ENCODE measurements at regions not wholly inside any gene's neighbourhood (a gene's known extent, or its start where the extent isn't known, plus 50 kb on each side); places are given as distances from the start of the nearest gene placed in this dataset.

DNA sequence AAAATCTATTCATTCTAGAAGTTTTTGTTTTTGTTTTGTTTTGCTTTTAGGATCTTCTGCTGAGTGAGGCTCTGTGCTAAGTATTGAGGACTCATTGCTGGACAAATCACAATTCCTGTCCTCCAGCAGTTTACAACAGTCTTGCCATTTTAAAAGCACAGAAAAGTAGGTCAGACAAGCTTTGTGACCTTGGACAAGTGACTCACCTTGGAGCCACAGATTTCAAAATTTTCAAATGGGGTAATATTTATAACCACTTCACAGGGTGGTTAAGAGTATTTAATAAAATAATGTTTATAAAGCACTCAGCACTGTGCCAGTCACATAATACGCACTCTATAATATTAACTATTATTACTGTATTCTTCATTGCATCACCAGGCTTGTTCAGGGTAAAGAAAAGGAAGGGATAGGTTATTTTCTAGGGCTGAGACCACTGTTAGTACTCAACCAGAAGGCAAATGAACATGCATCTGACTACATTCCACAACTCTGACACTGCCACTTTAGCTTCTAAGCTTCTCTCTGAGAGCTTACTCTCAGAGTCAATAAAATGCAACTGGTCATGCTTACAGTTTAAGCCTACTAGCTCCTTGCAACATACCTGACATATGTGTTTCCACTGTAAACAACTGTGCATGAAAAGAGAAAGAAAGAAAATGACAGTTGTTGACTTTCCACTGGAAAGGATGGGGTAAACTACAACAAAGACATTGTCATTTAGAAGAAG is 63.2 kb upstream of the FIBIN start:
- 0 to 92% (median 44%) methylated on average over 1 of the region's 1 CpG for whole genome bisulfite sequencing, 5 donors
- Histone ChIP-seq H3K4me1 (no peaks in the 10 kb centered on the region), H3K4me3 (no peak overlapping the region), H3K36me3 (no peaks in the 10 kb centered on the region), H3K27ac (no peak overlapping the region), H3K9me3 (peaks cover 0 to 39% (median 18%) of the 10 kb centered on the region in 8 donors), H3K27me3 (replicated peaks in 1 of 7) (no peaks in the 10 kb centered on the region)
- intact Hi-C loops (cut with DNase I; ENCODE audit: low total_unique reads), result no loop called here
- TF ChIP-seq, protein P1, sequence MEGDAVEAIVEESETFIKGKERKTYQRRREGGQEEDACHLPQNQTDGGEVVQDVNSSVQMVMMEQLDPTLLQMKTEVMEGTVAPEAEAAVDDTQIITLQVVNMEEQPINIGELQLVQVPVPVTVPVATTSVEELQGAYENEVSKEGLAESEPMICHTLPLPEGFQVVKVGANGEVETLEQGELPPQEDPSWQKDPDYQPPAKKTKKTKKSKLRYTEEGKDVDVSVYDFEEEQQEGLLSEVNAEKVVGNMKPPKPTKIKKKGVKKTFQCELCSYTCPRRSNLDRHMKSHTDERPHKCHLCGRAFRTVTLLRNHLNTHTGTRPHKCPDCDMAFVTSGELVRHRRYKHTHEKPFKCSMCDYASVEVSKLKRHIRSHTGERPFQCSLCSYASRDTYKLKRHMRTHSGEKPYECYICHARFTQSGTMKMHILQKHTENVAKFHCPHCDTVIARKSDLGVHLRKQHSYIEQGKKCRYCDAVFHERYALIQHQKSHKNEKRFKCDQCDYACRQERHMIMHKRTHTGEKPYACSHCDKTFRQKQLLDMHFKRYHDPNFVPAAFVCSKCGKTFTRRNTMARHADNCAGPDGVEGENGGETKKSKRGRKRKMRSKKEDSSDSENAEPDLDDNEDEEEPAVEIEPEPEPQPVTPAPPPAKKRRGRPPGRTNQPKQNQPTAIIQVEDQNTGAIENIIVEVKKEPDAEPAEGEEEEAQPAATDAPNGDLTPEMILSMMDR (IDR thresholded peaks at IDR 0.05 in 8 of 11, conservative IDR thresholded peaks at IDR 0.05 in 3 of 11), result no peak
- no peak for TF ChIP-seq POLR2AphosphoS5 (IDR thresholded peaks at IDR 0.05)
- no peak for TF ChIP-seq POLR2A (IDR thresholded peaks at IDR 0.05)
- DNase-seq, result no peak

DNA sequence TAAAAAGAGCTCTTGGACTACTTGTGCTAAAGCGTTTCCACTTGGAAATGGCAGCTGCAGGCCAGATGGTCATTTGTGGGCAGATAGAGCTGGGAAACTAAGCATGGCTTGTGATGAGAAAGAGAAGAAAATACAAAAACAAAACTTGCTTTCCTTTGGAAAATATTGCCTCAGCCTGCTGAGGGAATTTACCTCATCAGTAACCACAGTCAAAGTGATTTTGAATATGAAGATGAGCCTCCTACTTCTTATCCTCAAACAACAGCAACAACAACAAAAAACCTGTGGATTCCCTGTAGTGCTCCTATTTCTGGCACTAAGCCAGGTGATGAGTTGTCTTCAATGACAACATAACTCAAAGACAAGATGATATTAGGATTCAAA is 62.7 kb upstream of the FIBIN start:
- no peak overlapping the region for H3K27ac ChIP-seq
- TF ChIP-seq POLR2A (IDR thresholded peaks at IDR 0.05) (no peak), POLR2AphosphoS5 (IDR thresholded peaks at IDR 0.05) (no peak)
- TF ChIP-seq, protein P1 (IDR thresholded peaks at IDR 0.05 in 8 of 11, conservative IDR thresholded peaks at IDR 0.05 in 3 of 11), result no peak
- H3K27me3 ChIP-seq (replicated peaks in 1 of 7), result no peaks in the 10 kb centered on the region
- DNase-seq, result no peak
- WGBS, 5 donors, result 56 to 78% (median 59%) methylated on average over 1 of the region's 1 CpG
- no peaks in the 10 kb centered on the region for H3K4me1 ChIP-seq
- no peaks in the 10 kb centered on the region for H3K36me3 ChIP-seq
- H3K9me3 ChIP-seq, result peaks cover 0 to 39% (median 18%) of the 10 kb centered on the region in 8 donors
- no peak overlapping the region for H3K4me3 ChIP-seq
- intact Hi-C loops (cut with DNase I; ENCODE audit: low total_unique reads), result no loop called here

DNA sequence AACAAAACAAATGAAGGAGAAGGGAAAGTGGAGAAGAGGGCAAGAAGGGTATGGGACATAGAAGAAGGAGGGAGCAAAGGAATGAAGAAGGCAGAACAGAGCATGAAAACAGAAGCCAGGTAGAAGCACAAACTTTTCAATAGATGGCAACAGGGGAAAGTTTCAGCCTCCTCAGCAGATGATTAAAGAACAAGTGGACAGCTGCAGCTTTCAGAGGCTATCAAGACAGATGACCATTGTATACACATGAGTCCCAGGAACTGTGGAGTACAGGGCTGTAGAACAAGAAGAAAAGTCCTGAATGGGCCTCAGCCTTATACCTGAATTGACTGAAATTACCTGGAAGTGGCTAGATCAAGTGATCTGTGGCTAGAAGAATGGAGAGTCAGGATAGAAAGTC is 62.0 kb upstream of the FIBIN start:
- intact Hi-C loops (cut with DNase I; ENCODE audit: low total_unique reads), result no loop called here
- H3K4me3 ChIP-seq, result no peak overlapping the region
- no peak for TF ChIP-seq POLR2AphosphoS5 (IDR thresholded peaks at IDR 0.05)
- TF ChIP-seq, protein P1 (IDR thresholded peaks at IDR 0.05 in 8 of 11, conservative IDR thresholded peaks at IDR 0.05 in 3 of 11), result no peak
- no peak for TF ChIP-seq POLR2A (IDR thresholded peaks at IDR 0.05)
- no peaks in the 10 kb centered on the region for H3K4me1 ChIP-seq
- no peak for DNase-seq
- no peaks in the 10 kb centered on the region for H3K36me3 ChIP-seq
- peaks cover 0 to 36% (median 14%) of the 10 kb centered on the region in 8 donors for H3K9me3 ChIP-seq
- no peaks in the 10 kb centered on the region for H3K27me3 ChIP-seq (replicated peaks in 1 of 7)
- no peak overlapping the region for H3K27ac ChIP-seq

DNA sequence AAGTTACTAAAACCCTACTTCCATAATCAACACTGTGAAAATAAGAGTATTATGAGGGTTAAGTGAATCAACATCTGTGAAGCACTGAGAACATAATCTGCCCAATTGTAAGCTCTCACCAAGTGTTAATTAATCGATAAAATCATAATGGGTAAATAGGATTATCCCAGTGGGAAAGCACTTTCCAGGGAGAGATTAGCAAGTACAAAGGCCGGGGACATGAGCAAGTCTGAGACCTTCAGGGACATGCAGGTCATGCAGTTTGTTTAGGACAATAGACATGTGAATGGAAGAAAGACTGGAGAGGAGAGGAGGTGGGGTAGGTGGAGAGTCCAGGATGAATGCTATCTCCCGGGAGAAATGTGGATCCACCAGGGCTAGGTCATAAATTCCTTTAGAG is 57.8 kb upstream of the FIBIN start:
- intact Hi-C loops (cut with DNase I; ENCODE audit: low total_unique reads), result no loop called here
- H3K4me3 ChIP-seq, result no peak overlapping the region

More for the DNA sequence above, 57.8 kb upstream of the FIBIN start:
- TF ChIP-seq POLR2AphosphoS5 (IDR thresholded peaks at IDR 0.05) (no peak), POLR2A (IDR thresholded peaks at IDR 0.05) (no peak)
- TF ChIP-seq, protein P1 (IDR thresholded peaks at IDR 0.05 in 8 of 11, conservative IDR thresholded peaks at IDR 0.05 in 3 of 11), result no peak
- H3K36me3 ChIP-seq, result no peaks in the 10 kb centered on the region
- no peaks in the 10 kb centered on the region for H3K4me1 ChIP-seq
- DNase-seq, result no peak
- WGBS, 5 donors, result 66 to 82% (median 70%) methylated on average over 3 of the region's 3 CpGs
- no peak overlapping the region for H3K27ac ChIP-seq
- no peaks in the 10 kb centered on the region for H3K27me3 ChIP-seq (replicated peaks in 1 of 7)
- H3K9me3 ChIP-seq, result peaks cover 0 to 16% (median 8%) of the 10 kb centered on the region in 8 donors

All from spleen (tissue), 11 donors.